OCI-LY7 (cell line): ENCODE measurements at regions not wholly inside any gene's neighbourhood (a gene's known extent, or its start where the extent isn't known, plus 50 kb on each side); places are given as distances from the start of the nearest gene placed in this dataset.

Experiments used
- BruUV-seq: library from RNA; stranded (reverse); fragments of 400-500 nt; replicated peaks from 2 replicates; lab custom pipeline; 2021; lab: Mats Ljungman, UMichigan
- CTCF ChIA-PET: fragments of 300-600 bp; sonication (Branson Sonifier 250); formaldehyde crosslinking; loops from one replicate; lab custom pipeline; 2022; ENCODE audit warnings: antibody characterized with exemption; ENCODE audit not compliant: unreplicated experiment; lab: Charles Lee
- POLR2A ChIA-PET: fragments of 300-600 bp; sonication (Branson Sonifier 250); formaldehyde crosslinking; loops from one replicate; lab custom pipeline; 2022; ENCODE audit warnings: antibody characterized with exemption; lab: Charles Lee
- DNase-seq: peaks from one replicate; pipeline ENCODE4 v3.0.0-alpha.2; 2015; ENCODE audit warnings: low spot score
- H2AFZ ChIP-seq: fragments of 200-600 bp; sonication (generic), shearing (Covaris generic); 2 replicates; pipeline ENCODE4 v1.6.1; 2014; ENCODE audit warnings: mild to moderate bottlenecking, antibody characterized with exemption, low read length, moderate library complexity
- H3K27ac ChIP-seq: fragments of 200-600 bp; sonication (generic); 2 replicates; pipeline ENCODE4 v1.5.1; 2014; ENCODE audit warnings: mixed run types, low read depth, mild to moderate bottlenecking, moderate library complexity, low read length, inconsistent platforms; ENCODE audit not compliant: poor library complexity, severe bottlenecking
- H3K36me3 ChIP-seq: fragments of 200-600 bp; sonication (generic); 2 replicates; pipeline ENCODE4 v1.6.1; 2014; ENCODE audit warnings: mild to moderate bottlenecking, antibody characterized with exemption, low read length, moderate library complexity, mixed read lengths; ENCODE audit not compliant: insufficient read depth
- H3K4me1 ChIP-seq: fragments of 200-600 bp; sonication (generic); 2 replicates; pipeline ENCODE4 v1.5.1; 2014; ENCODE audit warnings: mild to moderate bottlenecking, low read length; ENCODE audit not compliant: insufficient read depth, poor library complexity, severe bottlenecking
- H3K4me2 ChIP-seq: fragments of 200-600 bp; sonication (generic); 2 replicates; pipeline ENCODE4 v1.6.1; 2014; ENCODE audit warnings: mild to moderate bottlenecking, low read length
- H3K4me3 ChIP-seq: fragments of 200-600 bp; sonication (generic); 2 replicates; pipeline ENCODE4 v1.5.1; 2014; ENCODE audit warnings: mild to moderate bottlenecking, low read depth, low read length; ENCODE audit not compliant: poor library complexity, severe bottlenecking
- H3K79me2 ChIP-seq: fragments of 200-600 bp; sonication (generic); 2 replicates; pipeline ENCODE4 v1.6.1; 2016; ENCODE audit warnings: low read depth, mild to moderate bottlenecking, low read length, moderate library complexity, mixed read lengths; ENCODE audit not compliant: insufficient read depth
- H3K9me2 ChIP-seq: fragments of 200-600 bp; sonication (generic); 2 replicates; pipeline ENCODE4 v1.6.1; 2016; ENCODE audit warnings: mild to moderate bottlenecking, low read length, mixed read lengths; ENCODE audit not compliant: insufficient read depth
- H3K9me3 ChIP-seq: fragments of 200-600 bp; sonication (generic); 2 replicates; pipeline ENCODE4 v1.6.1; 2014; ENCODE audit warnings: mild to moderate bottlenecking, mixed run types, low read length, mixed read lengths
- H4K20me1 ChIP-seq: fragments of 200-600 bp; sonication (generic); 2 replicates; pipeline ENCODE4 v1.6.1; 2014; ENCODE audit warnings: mild to moderate bottlenecking, antibody characterized with exemption, low read length, moderate library complexity, mixed read lengths; ENCODE audit not compliant: insufficient read depth
- EZH2phosphoT487 ChIP-seq: fragments of 200-600 bp; sonication (generic); IDR thresholded peaks from 2 replicates; pipeline ENCODE4 v1.6.1; 2018; ENCODE audit warnings: low read depth, borderline replicate concordance, mild to moderate bottlenecking, mixed run types, antibody characterized with exemption, low read length, moderate library complexity, mixed read lengths
- intact Hi-C: fragments of 100-400 bp; cut with micrococcal nuclease; formaldehyde crosslinking; loops from one replicate; pipeline ENCODE4 v1.10.0; 2022; ENCODE audit not compliant: unreplicated experiment
- TF ChIP-seq, protein P1 (sequence below): fragments of 200-600 bp; sonication (generic); conservative IDR thresholded peaks from 2 replicates; pipeline ENCODE4 v1.5.1; 2014; ENCODE audit warnings: mild to moderate bottlenecking, antibody characterized with exemption, low read length, moderate library complexity, mixed read lengths

DNA sequence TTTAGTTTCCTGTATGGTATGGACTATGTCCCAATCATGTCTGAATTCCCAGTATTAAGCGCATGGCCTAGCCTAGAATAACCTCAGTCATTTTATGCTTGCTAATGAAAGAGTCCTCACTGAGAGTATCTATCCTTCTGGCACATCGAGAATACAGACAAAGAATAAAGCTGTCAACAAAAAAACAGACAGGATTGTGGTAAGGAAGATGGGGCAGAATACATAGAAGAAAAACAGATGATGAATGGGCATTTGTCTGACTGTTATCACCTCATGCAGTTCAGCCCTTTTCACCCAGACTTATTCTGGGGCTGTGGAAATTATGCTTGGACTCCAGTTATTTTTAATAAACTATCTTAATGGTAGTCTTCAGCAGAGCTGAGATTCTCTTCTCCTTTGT, 363.8 kb upstream of the TNC start:
- H3K4me3 ChIP-seq = no peak overlapping the region
- CTCF ChIA-PET = no interaction called here
- no TSS peak for BruUV-seq
- POLR2A ChIA-PET = no interaction called here
- no peaks in the 10 kb centered on the region for H3K9me3 ChIP-seq
- TF ChIP-seq, protein P1, sequence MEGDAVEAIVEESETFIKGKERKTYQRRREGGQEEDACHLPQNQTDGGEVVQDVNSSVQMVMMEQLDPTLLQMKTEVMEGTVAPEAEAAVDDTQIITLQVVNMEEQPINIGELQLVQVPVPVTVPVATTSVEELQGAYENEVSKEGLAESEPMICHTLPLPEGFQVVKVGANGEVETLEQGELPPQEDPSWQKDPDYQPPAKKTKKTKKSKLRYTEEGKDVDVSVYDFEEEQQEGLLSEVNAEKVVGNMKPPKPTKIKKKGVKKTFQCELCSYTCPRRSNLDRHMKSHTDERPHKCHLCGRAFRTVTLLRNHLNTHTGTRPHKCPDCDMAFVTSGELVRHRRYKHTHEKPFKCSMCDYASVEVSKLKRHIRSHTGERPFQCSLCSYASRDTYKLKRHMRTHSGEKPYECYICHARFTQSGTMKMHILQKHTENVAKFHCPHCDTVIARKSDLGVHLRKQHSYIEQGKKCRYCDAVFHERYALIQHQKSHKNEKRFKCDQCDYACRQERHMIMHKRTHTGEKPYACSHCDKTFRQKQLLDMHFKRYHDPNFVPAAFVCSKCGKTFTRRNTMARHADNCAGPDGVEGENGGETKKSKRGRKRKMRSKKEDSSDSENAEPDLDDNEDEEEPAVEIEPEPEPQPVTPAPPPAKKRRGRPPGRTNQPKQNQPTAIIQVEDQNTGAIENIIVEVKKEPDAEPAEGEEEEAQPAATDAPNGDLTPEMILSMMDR = no peak
- TF ChIP-seq EZH2phosphoT487 = no peak
- H2AFZ ChIP-seq = no peak overlapping the region
- H3K4me2 ChIP-seq = no peak overlapping the region
- H4K20me1 ChIP-seq = no peaks in the 10 kb centered on the region
- no peaks in the 10 kb centered on the region for H3K4me1 ChIP-seq
- H3K79me2 ChIP-seq = no peaks in the 10 kb centered on the region
- no peaks in the 10 kb centered on the region for H3K9me2 ChIP-seq
- no peaks in the 10 kb centered on the region for H3K36me3 ChIP-seq
- DNase-seq = no peak
- intact Hi-C loops = no loop called here
- no peak overlapping the region for H3K27ac ChIP-seq

DNA sequence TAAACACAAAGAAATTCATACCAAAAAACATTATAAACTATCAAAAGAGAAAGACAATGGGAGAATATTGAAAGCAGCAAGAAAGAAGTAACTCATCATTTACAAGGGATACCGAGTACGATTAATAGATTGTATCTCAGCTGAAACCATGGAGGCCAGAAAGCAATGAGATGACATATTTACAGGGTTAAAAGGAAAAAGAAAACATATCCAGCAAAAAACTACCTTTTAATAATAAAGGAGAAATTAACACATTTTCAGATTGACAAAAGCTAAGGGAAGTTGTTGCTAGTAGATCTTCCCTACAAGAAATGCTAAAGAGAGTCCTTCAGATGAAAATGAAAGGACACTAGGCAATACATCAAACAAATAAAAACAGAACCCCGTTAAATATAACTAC, 364.8 kb upstream of the TNC start:
- intact Hi-C loops = no loop called here
- no peaks in the 10 kb centered on the region for H3K36me3 ChIP-seq

DNA sequence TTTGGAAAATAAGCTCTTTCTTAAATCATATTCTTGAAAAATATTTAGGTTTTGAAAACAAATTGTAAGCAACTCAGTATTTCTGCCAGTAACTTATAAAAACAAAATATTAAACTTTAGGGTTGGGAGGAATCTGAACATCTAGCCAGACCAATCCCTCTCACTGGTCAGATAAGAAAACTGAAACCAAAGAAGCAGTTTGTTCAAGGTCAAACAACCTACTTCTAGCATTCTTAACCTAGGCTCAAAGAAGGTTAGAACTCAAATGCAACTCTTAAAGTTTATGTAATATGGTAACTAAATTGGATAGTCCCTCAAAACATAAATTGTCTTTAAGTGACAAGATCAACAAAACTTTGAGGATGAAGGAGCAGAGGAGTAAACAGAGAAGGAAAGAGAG, 374.9 kb upstream of the TNC start:
- CTCF ChIA-PET = no interaction called here
- no peak for TF ChIP-seq EZH2phosphoT487
- TF ChIP-seq, protein P1 = no peak
- POLR2A ChIA-PET = no interaction called here

More for the DNA sequence above, 364.8 kb upstream of the TNC start:
- Histone ChIP-seq H2AFZ (no peak overlapping the region), H3K27ac (no peak overlapping the region), H3K79me2 (no peaks in the 10 kb centered on the region), H3K9me2 (no peaks in the 10 kb centered on the region), H3K9me3 (no peaks in the 10 kb centered on the region), H3K4me3 (no peak overlapping the region), H4K20me1 (no peaks in the 10 kb centered on the region), H3K4me2 (no peak overlapping the region), H3K4me1 (no peaks in the 10 kb centered on the region)
- ChIA-PET CTCF (no interaction called here), POLR2A (no interaction called here)
- TF ChIP-seq, protein P1 = no peak
- TF ChIP-seq EZH2phosphoT487 = no peak
- BruUV-seq = no TSS peak
- no peak for DNase-seq

More for the DNA sequence above, 374.9 kb upstream of the TNC start:
- Histone ChIP-seq H3K27ac (no peak overlapping the region), H3K36me3 (no peaks in the 10 kb centered on the region), H3K4me1 (no peaks in the 10 kb centered on the region), H3K4me2 (no peak overlapping the region), H3K9me3 (no peaks in the 10 kb centered on the region), H4K20me1 (no peaks in the 10 kb centered on the region), H3K79me2 (no peaks in the 10 kb centered on the region), H3K9me2 (no peaks in the 10 kb centered on the region), H2AFZ (no peak overlapping the region), H3K4me3 (no peak overlapping the region)
- no TSS peak for BruUV-seq
- DNase-seq = no peak
- intact Hi-C loops = no loop called here
